GM12891 (cell line): ENCODE measurements at regions not wholly inside any gene's neighbourhood (a gene's known extent, or its start where the extent isn't known, plus 50 kb on each side); places are given as distances from the start of the nearest gene placed in this dataset.

Experiments used
- DNase-seq: peaks from one replicate; pipeline ENCODE4 v3.0.0; 2011; ENCODE audit warnings: low spot score; ENCODE audit not compliant: insufficient read length
- FAIRE-seq: peaks from 2 replicates; lab custom pipeline; 2011; peaks lifted over from hg19 to GRCh38; lab: Jason Lieb, UNC
- PAX5 ChIP-seq: IDR thresholded peaks from 2 replicates; pipeline ENCODE4 v1.6.1; 2011; ENCODE audit warnings: low read length, moderate library complexity, mild to moderate bottlenecking; ENCODE audit not compliant: insufficient read depth, severe bottlenecking
- POLR2A ChIP-seq: IDR thresholded peaks from 2 replicates; pipeline ENCODE4 v1.6.1; 2011; ENCODE audit warnings: low read depth, low read length, control low read depth
- POLR2AphosphoS5 ChIP-seq: IDR thresholded peaks from 2 replicates; pipeline ENCODE4 v1.6.1; 2011; ENCODE audit warnings: low read depth, low read length, control low read depth
- POU2F2 ChIP-seq: IDR thresholded peaks from 2 replicates; pipeline ENCODE4 v1.6.1; 2011; ENCODE audit warnings: low read depth, mild to moderate bottlenecking, control low read depth, low read length, moderate library complexity
- SPI1 ChIP-seq: IDR thresholded peaks from 2 replicates; pipeline ENCODE4 v1.6.1; 2011; ENCODE audit warnings: low read depth, low read length, control low read depth
- TAF1 ChIP-seq: IDR thresholded peaks from 2 replicates; pipeline ENCODE4 v1.6.1; 2011; ENCODE audit warnings: low read depth, low read length, control low read depth

DNA sequence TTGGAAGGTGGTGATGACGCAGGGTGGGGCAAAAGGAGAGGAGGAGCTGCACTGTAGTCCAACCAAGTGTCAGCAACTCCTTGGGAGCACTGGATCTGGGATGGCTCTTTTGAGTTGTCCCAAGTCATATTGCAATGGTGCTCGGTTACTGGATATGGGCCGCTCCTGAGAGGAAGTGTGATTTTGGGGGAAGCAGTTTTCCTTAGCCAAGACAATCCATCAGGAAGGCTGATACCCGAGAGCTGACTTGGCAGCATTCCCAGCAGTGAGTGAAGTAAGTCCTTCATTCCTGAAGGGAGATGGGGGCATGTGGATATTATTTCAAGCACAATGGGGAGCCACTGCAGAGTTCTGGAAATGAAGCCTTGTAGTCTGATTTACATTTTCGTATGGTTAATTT lies 354.1 kb downstream of the RFPL4B start:
- FAIRE-seq (no peak), DNase-seq (no peak)
- no peak for TF ChIP-seq POLR2A
- no peak for TF ChIP-seq PAX5
- no peak for TF ChIP-seq POU2F2
- no peak for TF ChIP-seq SPI1
- TF ChIP-seq POLR2AphosphoS5 = no peak
- no peak for TF ChIP-seq TAF1

GRCh38 chr6:112710710-112711109 lies 363.6 kb downstream of the RFPL4B start:
- no peak for FAIRE-seq
- no peak for DNase-seq
- no peak for TF ChIP-seq TAF1
- no peak for TF ChIP-seq POU2F2
- TF ChIP-seq PAX5 = no peak
- TF ChIP-seq POLR2AphosphoS5 = no peak
- TF ChIP-seq POLR2A = no peak
- TF ChIP-seq SPI1 = no peak

DNA sequence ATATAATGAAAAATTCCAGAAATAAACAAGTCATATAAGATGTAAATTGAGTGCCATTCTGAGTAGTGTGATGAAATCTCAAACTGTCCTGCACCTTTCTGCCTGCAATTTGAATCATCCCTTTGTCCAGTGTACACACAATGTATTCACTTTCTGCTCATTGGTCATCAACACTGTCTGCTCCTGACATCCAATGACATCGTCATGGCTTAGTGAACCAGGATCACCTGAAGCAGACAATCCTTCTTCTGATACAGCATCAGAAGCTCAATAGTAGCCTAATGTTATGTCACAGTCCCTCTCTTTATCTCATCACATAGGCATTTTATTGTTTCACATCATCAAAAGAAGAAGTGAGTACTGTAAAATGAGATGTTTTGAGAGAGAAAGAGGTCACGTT lies 366.3 kb downstream of the RFPL4B start:
- FAIRE-seq (no peak), DNase-seq (no peak)
- TF ChIP-seq POLR2AphosphoS5 = no peak
- no peak for TF ChIP-seq PAX5
- TF ChIP-seq TAF1 = no peak
- TF ChIP-seq POU2F2 = no peak
- TF ChIP-seq POLR2A = no peak
- no peak for TF ChIP-seq SPI1

DNA sequence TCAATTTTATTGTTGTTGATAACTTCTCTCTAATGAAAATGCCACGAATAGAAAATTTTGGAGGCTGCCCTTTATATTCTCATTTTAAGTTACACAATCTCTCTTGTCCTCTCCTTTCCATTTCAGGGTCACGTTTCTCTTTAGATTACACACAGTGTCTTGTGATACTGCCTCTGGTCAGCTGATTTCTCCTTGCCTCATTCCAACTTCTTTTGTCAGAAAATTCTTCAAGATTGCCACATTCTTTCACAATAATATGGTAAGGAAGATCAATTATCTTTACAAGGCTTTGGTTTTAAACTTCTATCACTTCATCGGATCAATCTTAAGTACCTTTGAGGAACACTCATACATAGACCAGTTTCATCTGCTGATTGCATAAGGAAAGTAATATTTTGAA lies 370.3 kb downstream of the RFPL4B start:
- no peak for TF ChIP-seq TAF1
- TF ChIP-seq POU2F2 = no peak
- TF ChIP-seq POLR2A = no peak
- TF ChIP-seq POLR2AphosphoS5 = no peak
- no peak for TF ChIP-seq PAX5
- no peak for TF ChIP-seq SPI1
- no peak for FAIRE-seq
- no peak for DNase-seq

GRCh38 chr6:112717856-112718255 lies 370.7 kb downstream of the RFPL4B start:
- no peak for DNase-seq
- FAIRE-seq = no peak
- no peak for TF ChIP-seq TAF1
- TF ChIP-seq POLR2AphosphoS5 = no peak
- TF ChIP-seq POU2F2 = no peak
- no peak for TF ChIP-seq PAX5
- TF ChIP-seq SPI1 = no peak
- no peak for TF ChIP-seq POLR2A

DNA sequence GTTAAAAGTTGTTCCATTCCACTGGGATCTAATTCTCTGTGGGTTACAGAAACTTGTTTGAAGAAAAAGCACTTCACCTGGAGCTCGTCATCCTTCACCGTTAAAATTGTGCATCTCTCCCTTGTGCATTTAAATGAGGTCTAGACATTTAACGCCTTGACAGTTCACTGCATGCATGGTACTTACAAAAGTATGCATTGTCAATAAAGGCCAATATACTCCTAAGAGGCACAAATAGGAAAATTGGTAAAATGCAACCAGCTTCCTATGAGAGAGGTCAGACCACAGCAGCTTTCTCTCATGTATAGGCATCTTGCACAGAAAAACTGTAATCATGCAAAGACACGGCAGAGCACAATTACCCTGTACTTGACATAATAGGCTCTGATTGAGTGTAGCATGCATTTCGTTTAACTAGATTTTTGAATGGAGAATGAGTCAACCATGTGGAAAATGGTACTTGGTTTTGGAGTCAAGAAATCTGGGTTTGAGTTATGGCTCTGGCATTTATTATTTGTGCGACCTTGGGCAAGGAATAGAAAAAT lies 378.5 kb downstream of the RFPL4B start:
- FAIRE-seq (no peak), DNase-seq (no peak)
- no peak for TF ChIP-seq POU2F2
- TF ChIP-seq POLR2A = no peak
- TF ChIP-seq POLR2AphosphoS5 = no peak
- TF ChIP-seq SPI1 = no peak
- TF ChIP-seq PAX5 = no peak
- no peak for TF ChIP-seq TAF1

- FAIRE-seq (no peak), DNase-seq (no peak)
- TF ChIP-seq SPI1 (no peak), POLR2AphosphoS5 (no peak), TAF1 (no peak)
These were observed 388.0 kb downstream of the RFPL4B start for GRCh38 chr6:112735129-112735528.

GRCh38 chr6:112739766-112740165 lies 392.6 kb downstream of the RFPL4B start:
- no peak for TF ChIP-seq POU2F2
- no peak for TF ChIP-seq SPI1
- no peak for TF ChIP-seq POLR2AphosphoS5
- TF ChIP-seq PAX5 = no peak
- no peak for TF ChIP-seq POLR2A
- FAIRE-seq (no peak), DNase-seq (no peak)

- FAIRE-seq (no peak), DNase-seq (no peak)
- TF ChIP-seq POLR2A = no peak
These were observed 396.2 kb downstream of the RFPL4B start for GRCh38 chr6:112743323-112743722.

GRCh38 chr6:112744827-112745226 lies 397.7 kb downstream of the RFPL4B start:
- FAIRE-seq = no peak
- no peak for DNase-seq
- TF ChIP-seq POU2F2 (no peak), POLR2A (no peak), SPI1 (no peak), POLR2AphosphoS5 (no peak), PAX5 (no peak), TAF1 (no peak)
